HuH-7.5 (cell line): ENCODE measurements at regions not wholly inside any gene's neighbourhood (a gene's known extent, or its start where the extent isn't known, plus 50 kb on each side); places are given as distances from the start of the nearest gene placed in this dataset.
"Not testable (repeated sequence)": the region's sequence is repeated elsewhere in the genome, so short reads cannot be mapped to it uniquely, and the experiment has no call there.

Experiments used
- DNase-seq: peaks from one replicate; pipeline ENCODE4 v3.0.0; 2011; ENCODE audit warnings: low spot score

DNA sequence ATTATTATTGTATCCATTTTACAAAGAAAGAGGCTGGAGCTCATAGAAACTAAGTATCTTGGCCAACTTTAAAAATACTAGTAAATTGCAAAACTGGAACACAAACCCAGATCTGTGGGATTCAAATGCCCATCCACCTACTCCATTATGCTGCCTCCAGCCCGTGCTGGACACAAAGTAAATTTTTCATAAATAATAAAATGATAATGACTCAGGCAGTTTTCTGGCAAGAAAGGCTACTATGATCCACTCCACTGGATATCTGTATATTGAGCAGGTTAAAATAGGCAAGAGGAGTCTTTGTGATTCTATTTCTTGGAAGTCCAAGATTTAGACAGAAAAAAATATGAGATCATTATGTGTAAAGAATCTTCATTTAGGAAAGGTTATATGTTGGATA, 138.3 kb upstream of the DUSP10 start:
- DNase-seq = no peak

DNA sequence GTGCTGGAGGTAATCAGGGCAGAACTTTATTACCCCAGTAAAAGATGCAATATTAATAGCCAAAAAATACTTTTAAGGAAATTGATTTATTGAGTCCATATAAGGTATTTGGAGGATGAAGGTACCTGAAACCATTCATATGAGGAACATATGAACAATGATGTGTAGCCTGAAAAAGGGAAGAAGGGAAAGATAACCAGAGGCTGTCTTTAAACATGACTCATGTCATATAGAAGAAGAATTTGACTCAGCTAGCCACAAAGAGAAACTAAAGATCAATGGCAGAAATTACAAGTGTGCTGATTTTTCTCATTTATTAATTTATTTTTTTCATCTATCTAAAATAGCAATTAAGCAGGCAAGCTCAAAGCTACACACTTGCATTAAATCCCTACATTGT, 136.2 kb upstream of the DUSP10 start:
- no peak for DNase-seq

DNA sequence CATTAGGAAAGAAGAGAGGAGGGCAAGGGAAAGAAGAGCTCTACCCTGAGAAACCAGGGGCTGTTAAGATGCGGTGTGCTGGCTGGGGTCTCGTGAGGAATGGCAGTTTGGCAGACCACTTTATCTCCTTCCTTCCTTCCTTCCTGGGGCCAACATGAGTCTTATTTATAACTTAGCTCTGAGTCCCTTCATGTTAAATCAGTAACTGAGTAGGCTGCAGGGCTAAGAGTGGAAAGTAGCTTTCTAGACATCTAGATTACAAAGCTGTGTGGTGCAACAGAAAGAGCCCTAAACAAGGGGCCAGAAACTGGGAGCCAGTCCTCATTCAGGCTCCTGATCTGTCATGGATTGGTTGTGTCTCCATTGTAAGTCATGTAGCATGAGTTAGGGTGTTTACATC, 135.4 kb upstream of the DUSP10 start:
- DNase-seq = no peak

DNA sequence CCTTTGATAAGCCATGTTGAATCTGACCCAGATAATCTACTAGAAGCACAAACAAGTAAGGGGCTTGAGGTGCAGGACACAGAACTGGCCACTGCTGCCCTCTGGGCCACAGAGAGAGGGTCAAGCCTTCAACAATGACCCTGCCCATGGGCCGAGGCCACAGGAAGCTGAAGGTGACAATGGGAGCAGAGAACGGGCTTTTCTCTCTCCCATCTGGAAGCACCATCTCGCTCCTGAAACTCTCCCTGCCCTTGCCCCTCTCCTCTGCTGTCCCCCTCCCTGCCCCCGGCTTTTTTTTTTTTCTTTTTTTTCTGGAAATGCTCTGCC, 133.1 kb upstream of the DUSP10 start:
- DNase-seq = no peak

DNA sequence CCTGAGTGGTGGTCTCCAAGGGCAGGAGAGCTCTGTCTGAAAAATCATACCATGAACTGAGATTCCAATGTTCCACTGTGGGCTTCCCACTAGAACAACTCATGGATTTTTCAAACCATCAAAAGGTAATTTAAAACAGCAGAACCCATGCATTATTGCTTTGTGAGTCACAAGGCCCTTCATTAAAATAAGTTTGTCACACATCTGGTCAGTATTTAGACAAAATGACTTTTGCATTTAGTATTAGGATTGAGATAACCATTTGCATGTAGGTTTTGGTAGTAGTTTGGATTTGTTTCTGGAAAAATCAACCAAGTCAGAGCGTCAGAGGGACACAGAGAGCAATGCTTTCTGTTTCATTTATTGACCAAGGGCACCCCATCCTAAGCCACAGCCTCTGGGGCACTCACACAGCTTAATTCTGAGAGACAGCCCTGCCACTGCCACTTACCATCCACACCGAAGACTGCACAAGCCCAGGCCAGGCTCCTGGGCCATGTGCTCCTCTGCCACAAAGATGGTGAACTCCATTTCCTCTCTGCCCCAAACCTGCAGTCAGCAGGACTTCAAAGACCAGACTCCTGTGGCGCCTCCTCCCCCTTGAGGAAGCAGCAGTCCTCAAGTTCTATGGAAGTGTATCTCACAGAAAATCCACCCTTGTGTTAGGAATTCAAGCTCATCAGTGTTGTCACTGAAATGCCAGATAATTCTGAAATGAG, 132.6 kb upstream of the DUSP10 start:
- DNase-seq = no peak

DNA sequence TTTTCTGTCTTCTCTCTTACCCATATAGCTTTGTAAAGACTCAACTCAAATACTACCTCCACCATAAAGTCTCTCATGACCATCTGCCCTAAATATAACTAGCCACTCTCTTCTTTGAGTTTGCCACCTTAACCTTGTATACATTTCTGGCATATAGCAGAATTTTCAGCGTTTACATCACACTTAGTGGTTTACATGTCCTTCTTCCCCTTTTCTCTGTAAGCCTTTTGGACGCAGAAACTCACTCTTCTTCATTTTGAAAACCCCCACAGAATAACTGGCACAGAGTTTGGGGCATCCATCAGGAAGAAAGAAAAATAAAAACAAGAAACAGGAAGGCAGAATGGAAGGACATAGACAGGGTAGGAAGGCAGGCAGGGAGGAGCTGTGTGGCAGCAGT, 131.8 kb upstream of the DUSP10 start:
- DNase-seq = no peak

DNA sequence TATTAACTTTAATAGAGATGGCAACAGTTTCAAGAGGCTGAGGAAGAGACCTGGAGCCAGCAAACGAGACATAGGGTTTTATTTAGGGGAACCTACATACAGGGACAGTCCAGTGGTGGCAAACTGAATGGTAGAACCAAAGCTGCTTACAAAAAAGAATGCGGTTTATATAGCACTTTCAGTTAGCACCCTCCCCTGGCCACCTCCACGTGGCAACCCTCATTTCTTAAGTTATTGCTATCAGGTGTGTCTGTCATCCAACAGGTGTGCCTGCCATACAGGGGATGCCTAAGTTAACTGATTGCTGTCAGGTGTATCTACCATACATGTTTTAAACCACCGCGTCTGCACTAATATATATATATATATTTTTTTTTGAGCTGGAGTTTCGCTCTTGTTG, 129.2 kb upstream of the DUSP10 start:
- DNase-seq = no peak

DNA sequence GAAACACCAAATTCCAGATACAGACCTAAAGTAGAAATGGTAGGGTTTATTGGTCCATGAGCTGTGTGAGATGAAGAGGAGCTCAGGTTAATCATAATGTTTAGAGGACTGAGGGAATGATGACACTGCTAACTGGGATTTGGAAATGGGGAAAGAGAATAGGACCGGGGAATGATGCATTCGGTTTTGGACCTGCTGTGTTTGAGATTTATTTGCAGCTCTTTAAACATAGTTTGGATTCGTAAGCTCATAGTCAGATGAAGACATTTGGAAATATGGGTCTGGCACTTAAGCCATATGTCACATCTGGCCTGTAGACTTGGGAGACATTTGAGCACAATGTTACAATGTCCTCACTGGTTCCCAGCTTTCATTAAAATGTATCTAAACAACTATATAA, 127.9 kb upstream of the DUSP10 start:
- no peak for DNase-seq

DNA sequence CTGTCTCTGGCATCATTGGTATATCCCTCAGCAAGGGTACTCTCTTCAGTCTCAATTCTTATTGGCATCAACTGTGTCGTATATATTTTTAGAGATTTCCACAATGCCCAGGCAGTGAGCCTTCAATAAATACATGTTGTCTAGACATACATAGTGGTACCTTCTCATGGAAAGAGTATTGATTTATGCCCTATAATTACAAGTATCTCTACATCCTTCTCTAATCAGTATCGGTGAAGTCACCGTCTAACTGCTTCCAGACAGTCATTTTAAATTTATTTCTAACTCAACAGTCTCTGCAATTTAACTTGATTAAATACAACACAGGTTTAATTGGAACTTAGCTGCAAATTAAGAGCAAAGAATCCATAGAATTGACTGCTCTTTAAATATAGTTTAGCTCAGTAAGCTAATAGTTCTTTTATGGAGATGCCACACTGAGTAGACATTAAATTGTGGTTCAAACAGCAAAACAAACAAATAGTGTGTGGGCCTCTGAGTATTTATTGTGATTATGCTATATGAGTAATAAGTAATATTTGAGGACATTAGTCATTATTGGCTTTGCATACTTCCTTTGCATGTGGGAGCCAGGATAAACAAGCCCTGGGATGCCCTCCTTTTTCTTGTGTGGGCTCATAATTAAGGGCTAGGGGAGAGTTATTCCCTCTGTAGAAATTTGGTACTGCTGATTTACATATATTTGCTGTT, 126.9 kb upstream of the DUSP10 start:
- no peak for DNase-seq

DNA sequence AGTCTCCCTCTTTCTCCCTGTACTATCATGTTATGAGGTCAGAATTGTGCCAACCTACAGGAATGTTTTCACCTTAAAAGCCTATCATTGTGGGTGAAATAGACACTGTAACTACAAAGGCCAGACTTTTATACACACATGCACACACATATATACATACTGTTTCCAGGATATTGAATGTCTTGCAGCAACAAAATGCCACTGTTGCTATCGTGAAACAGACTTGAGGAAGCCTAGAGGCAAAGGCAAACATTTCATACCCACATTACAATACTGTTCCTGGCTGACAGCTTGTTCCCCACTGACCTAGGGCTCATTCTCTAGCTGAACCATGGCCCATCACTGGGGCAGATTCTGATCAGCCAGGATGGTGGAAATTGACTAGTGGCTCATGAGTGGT, 125.1 kb upstream of the DUSP10 start:
- no peak for DNase-seq

DNA sequence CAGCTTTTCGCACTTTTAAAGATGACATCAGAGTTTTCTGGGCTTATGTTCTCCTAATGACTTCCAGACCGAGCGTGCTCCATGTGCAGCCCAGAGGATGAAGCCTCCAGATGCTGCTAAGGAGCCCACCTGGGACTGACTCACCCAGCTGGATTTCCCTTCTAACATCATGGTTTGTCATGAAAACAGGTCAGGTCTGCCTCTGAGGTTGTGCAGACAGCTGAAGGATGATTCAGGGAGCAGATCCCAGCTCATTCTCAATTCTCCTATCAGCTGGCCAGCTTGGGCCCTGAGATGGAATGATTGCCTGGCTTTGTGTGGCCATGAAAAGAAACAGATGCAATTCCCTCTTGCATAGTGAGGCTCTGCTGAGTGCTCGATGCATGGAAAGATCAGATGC, 123.9 kb upstream of the DUSP10 start:
- DNase-seq = no peak

DNA sequence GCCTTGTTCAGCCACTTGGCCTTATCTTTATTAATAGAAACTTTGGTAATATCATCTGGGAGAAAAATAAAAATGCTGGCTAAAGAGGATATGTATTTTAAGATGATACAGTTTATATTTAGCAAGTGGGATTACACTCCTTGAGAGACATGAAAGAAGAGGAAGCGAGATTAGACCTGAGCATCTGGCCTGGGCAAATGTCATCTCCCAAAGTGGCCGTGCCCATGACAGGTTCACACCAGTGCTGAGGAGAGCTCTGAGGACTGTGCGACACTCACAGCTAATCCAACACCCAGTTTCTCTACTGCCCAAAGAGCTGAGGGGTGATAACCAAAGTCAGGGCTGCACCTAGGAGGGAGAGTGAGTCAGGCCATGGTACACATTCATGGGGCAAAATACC, 121.7 kb upstream of the DUSP10 start:
- DNase-seq = no peak

DNA sequence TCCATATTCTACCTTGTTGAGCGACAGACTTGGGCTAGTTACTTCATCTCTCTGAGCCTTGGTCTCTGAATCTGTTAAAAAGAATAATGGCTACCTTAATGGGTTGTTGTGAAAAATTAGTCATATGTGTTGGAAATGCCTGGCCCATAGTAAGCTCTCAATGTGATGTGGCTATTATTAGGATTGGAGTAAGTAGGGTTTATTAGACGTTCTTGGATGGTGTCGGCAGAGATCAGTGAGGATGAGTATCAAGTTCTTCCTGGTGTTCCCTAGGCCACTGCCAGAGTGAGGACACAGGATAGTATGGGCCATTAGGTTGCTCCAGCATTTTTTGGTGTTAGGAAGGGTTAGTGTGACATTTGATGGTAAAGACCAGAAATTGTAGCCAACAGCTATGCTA, 121.1 kb upstream of the DUSP10 start:
- DNase-seq = no peak

DNA sequence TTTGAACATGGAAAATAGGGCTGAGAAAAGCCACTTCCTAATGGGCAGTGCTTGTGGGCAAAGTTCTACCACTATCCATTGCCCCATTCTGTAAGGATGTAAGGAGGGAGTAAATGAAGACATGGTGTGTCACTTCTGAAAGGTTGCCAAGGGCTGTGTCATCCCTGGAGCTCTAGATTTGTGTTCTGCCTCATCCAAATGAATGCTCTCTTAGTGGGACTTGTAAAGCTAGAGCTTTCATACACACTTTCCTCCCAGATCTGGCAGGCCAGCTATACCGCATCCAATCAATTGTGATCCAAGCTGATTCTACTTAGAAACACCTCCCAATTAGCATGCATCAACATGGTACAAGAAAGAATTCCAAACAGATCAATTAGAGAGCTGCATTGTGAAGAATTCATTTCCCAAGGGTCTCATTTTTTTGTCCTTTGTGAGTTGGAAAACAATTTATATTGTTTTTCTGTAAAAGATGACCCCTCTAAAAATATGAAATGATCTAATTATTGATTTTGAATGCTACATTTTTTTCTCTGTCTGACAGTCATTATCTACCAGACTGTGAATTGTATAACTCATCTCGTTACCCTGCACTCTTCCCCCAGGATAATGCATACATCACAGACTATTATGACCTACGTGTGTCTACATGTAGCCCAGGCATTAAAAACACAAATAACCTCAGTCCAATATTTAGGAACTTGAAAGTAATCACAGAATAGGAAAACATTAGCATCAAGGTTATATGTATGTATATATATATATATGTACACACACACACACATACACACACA, 117.1 kb upstream of the DUSP10 start:
- DNase-seq = no peak

DNA sequence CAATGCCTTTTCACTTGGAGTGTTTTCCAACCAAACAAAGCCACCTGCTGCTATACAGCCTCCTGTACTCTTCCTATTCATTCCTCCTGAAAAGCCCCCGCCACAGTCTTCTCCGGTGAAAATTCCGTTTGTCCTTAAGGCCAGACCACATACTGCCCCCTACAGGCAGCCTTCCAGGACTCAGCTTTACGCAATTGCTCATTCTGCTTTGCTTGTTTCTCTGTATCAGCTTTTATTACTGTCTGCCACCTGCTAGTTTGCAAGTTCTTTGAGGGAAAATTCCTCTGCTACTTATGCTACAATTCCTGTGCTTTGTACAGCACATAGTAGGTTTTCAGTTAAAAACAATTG, 115.2 kb upstream of the DUSP10 start:
- not testable (repeated sequence) for DNase-seq

DNA sequence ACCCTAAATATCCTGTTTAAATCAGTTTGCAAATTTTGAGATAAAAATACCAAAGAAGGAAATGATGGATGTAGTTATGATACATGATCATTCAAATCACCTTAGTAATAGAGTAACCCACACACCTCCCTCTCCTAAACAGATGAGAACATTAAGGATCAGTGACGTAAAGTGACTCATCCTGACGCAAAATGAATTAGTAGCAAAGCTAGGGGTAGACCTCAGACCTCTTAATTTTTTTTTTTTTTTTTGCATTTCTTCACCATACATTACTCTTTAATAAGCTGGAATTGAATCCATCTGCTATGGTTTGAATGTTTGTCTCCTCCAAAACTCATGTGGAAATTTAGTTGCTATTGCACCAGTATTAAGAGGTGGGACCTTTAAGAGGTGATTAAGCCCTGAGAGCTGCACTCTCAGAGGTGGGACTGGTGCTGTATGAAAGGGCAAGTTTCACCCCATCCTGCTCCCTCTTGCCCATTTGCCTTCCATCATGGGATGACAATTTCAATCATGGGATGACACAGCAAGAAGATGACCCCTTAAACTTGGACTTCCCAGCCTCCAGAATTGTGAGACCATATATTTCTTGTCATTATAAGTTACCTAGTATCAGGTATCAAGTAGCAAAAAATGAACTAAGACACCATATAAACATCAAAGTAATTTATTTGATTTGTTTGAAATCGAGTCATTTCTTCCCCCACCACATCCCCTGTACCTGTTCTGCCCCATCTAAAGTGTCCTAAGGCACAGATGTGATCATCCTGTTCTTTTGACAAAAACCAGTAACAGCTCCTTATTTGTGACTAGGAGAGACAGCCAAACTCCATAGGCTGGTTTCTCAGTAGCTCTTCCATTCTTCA, 114.6 kb upstream of the DUSP10 start:
- no peak for DNase-seq

DNA sequence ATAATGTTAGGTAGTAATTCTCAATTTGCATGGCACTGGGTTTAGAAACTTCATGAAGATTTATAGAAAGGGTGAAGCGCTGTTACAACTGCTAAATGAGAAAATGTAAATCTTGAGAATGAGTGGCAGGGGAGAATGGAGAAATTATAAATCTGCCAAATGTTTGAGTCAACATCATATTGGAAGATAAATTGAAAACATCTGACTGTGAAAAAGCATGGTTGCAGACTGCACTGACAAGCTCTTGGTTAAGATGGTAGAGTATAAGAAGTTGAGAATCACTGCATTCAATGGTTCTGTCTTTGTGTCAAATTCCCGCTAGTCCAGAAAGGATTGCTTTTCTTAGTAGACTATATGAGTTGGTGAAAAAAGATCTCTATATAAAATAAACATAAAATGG, 113.3 kb upstream of the DUSP10 start:
- no peak for DNase-seq

DNA sequence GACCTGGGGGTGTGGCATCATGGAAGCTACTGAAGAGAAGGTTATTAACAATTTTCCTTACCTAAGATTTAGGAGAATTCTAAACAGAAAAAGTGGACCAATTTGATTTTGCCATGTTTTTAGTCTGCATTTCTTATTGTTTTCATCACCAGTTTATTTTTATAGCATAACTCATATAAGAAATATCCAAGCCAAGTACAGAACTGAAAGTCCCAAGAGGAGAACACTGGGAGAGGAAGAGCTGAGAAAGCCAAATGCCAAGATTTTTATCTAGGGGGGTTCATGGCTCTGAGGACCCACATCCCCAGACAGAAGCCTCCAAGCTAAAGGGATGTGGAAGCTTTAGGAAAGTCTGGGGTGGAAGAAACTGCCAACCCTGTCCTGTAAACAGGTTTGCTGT, 109.4 kb upstream of the DUSP10 start:
- no peak for DNase-seq

DNA sequence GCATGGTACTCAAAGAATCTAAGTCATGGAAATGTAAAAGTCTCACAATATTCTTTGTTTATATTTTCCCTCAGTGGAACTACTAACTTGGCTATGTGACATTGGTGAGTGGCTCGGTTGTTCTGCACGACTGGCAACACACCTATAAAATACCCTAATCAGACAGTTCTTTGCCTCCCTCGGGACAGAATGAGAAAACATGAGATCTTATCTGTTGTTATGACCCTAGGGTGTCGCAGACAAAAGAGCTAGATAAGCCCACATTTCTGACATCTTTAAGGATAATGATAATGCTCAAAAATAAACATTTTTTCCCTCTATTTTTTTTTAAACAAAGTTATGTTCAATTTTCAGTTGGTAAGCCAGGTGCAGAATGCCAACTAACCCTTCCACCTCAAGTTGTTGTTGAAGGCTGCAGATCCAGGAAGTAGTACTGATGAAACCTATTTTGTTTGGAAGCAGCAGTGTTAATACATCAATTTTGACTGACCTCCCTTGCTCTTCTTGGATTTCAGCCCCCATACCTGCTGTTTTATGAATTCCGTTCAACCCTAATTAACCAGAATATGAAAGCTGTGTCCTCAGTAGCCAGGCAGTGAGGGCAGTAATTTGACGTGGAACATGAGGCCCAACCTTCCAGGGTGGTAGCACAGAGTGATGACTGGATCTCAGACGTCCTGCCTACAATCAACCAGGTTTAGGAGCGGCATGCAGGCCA, 108.7 kb upstream of the DUSP10 start:
- DNase-seq = no peak

DNA sequence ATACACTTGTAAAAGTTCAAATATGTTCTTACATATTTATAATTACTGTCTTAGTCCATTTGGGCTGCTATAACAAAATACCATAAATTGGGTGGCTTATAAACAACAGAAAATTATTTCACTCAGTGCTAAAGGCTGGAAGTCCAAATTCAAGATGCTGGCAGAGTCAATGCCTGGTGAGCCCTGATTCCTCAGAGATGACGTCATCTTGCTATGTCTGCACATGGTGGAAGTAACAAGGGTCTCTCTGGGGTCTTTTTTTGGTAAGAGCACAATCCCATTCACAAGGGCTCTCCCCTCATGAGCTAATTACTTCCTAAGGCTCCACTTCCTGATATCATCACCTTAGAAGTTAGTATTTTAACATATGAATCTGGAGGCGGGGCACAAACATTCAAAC, 108.0 kb upstream of the DUSP10 start:
- no peak for DNase-seq

DNA sequence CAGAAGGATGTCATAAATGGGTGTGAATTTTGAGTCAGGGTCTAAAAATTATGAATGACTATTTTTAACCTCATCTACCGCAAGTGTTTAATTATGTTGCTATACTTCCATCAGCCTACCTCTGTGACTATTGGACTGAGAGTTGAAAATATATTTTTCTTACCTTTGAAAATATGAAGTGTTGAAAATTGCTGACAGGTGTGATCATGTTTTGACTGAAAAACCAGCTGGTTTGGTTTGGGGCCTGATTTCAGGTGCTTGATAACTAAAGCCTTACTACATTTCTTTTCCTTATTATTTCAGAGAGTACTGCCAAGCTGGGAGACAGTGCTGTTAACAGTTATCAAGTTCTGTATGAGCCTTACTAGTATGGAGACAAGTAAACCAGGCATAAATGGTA, 107.2 kb upstream of the DUSP10 start:
- DNase-seq = no peak

DNA sequence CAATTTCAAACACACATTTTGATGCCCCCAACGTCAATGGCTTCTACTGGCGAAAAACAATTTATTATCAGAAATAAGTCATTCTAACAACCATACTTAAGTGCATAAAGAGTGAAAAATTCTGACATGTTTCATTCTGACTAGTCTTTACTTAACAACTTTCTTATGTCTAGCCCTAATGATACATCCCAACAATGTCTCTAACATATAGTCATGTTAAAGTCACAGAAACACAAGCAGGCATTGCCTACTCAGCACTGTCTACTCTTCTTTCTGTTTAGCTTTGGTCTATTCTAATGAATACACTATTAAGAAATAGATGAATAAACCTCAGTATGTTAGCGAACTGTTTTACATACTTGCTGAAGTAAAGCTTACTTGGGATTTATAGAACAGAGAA, 105.8 kb upstream of the DUSP10 start:
- no peak for DNase-seq
